Fibroblast of lung (primary cell): ENCODE measurements at regions not wholly inside any gene's neighbourhood (a gene's known extent, or its start where the extent isn't known, plus 50 kb on each side); places are given as distances from the start of the nearest gene placed in this dataset.

Experiments used
- DNase-seq, 2 donors: peaks; one replicate each; pipeline versions ENCODE4 v3.0.0 to v3.0.0-alpha.2; 2010; ENCODE audit warnings: low read depth in 2 of 2
- H2AFZ ChIP-seq: 2 replicates; pipeline ENCODE4 v1.5.1; 2012; ENCODE audit warnings: low read length, control low read depth, inconsistent platforms
- H3K27ac ChIP-seq: 2 replicates; pipeline ENCODE4 v1.5.1; 2011; ENCODE audit warnings: low read length, control low read depth; ENCODE audit not compliant: insufficient read depth
- H3K27me3 ChIP-seq: 2 replicates; pipeline ENCODE4 v1.5.1; 2011; ENCODE audit warnings: mild to moderate bottlenecking, low read length; ENCODE audit not compliant: control insufficient read depth, insufficient read depth
- H3K36me3 ChIP-seq: 2 replicates; pipeline ENCODE4 v1.5.1; 2011; ENCODE audit warnings: low read length; ENCODE audit not compliant: control insufficient read depth, insufficient read depth
- H3K4me1 ChIP-seq: 2 replicates; pipeline ENCODE4 v1.5.1; 2011; ENCODE audit warnings: low read length; ENCODE audit not compliant: control insufficient read depth, insufficient read depth; ENCODE audit errors: extremely low read depth
- H3K4me2 ChIP-seq: 2 replicates; pipeline ENCODE4 v1.5.1; 2011; ENCODE audit warnings: low read length, control low read depth; ENCODE audit not compliant: insufficient read depth; ENCODE audit errors: extremely low read depth
- H3K4me3 ChIP-seq, 4 experiments: fragments of 200-600 bp in 1 of 4; sonication (generic) in 1 of 4; replicated peaks in 1 of 4; 2 replicates each; pipeline ENCODE4 v1.5.1; 2011 to 2016; ENCODE audit warnings: low read length in 4 of 4, low read depth in 3 of 4, mild to moderate bottlenecking in 3 of 4, control low read depth in 2 of 4, inconsistent platforms in 1 of 4, mixed read lengths in 1 of 4; ENCODE audit not compliant: insufficient read depth in 1 of 4; ENCODE audit errors: control extremely low read depth in 1 of 4
- H3K79me2 ChIP-seq: 2 replicates; pipeline ENCODE4 v1.5.1; 2012; ENCODE audit warnings: mild to moderate bottlenecking, low read length, inconsistent platforms; ENCODE audit not compliant: control insufficient read depth, insufficient read depth
- H3K9ac ChIP-seq: 2 replicates; pipeline ENCODE4 v1.5.1; 2011; ENCODE audit warnings: mild to moderate bottlenecking, low read length, control low read depth; ENCODE audit not compliant: insufficient read depth
- H3K9me3 ChIP-seq: 2 replicates; pipeline ENCODE4 v1.5.1; 2012; ENCODE audit warnings: low read depth, low read length; ENCODE audit not compliant: control insufficient read depth, insufficient read depth
- H4K20me1 ChIP-seq: 2 replicates; pipeline ENCODE4 v1.5.1; 2011; ENCODE audit warnings: low read length; ENCODE audit not compliant: control insufficient read depth, insufficient read depth; ENCODE audit errors: extremely low read depth
- CTCF ChIP-seq, 2 donors: IDR thresholded peaks in 1 of 2; conservative IDR thresholded peaks in 1 of 2; 1 replicate in 1 of 2; 2 replicates in 1 of 2; pipeline ENCODE4 v1.5.1; 2011 to 2012; ENCODE audit warnings: low read length in 2 of 2, control low read depth in 1 of 2, inconsistent platforms in 1 of 2, low read depth in 1 of 2, mild to moderate bottlenecking in 1 of 2
- EZH2 ChIP-seq: IDR thresholded peaks from 2 replicates; pipeline ENCODE4 v1.5.1; 2012; ENCODE audit warnings: low read length, control low read depth, mild to moderate bottlenecking; ENCODE audit errors: missing control alignments

GRCh38 chr7:13420726-13421125 lies 568.7 kb downstream of the ETV1 start:
- H3K36me3 ChIP-seq: no peaks in the 10 kb centered on the region
- H3K4me3 ChIP-seq: no peak overlapping the region
- H2AFZ ChIP-seq: no peak overlapping the region
- no peaks in the 10 kb centered on the region for H3K9me3 ChIP-seq
- H3K4me2 ChIP-seq: no peak overlapping the region
- no peaks in the 10 kb centered on the region for H3K27me3 ChIP-seq
- TF ChIP-seq CTCF (conservative IDR thresholded peaks at IDR 0.05 in 1 of 2, IDR thresholded peaks at IDR 0.05 in 1 of 2; ENCODE audit: low read depth in 1 of 2, low read length in 2 of 2): no peak
- TF ChIP-seq EZH2: no peak
- H3K79me2 ChIP-seq: no peaks in the 10 kb centered on the region
- H3K27ac ChIP-seq: no peak overlapping the region
- no peak overlapping the region for H3K9ac ChIP-seq
- no peaks in the 10 kb centered on the region for H4K20me1 ChIP-seq
- H3K4me1 ChIP-seq: no peaks in the 10 kb centered on the region
- no peak for DNase-seq

GRCh38 chr7:13421776-13422175 lies 567.7 kb downstream of the ETV1 start:
- no peak overlapping the region for H2AFZ ChIP-seq
- H3K9me3 ChIP-seq: no peaks in the 10 kb centered on the region
- no peak overlapping the region for H3K9ac ChIP-seq
- TF ChIP-seq EZH2: no peak
- no peak for TF ChIP-seq CTCF (conservative IDR thresholded peaks at IDR 0.05 in 1 of 2, IDR thresholded peaks at IDR 0.05 in 1 of 2; ENCODE audit: low read depth in 1 of 2, low read length in 2 of 2)
- no peak overlapping the region for H3K4me2 ChIP-seq
- DNase-seq: no peak
- H3K27me3 ChIP-seq: no peaks in the 10 kb centered on the region
- H4K20me1 ChIP-seq: no peaks in the 10 kb centered on the region
- H3K36me3 ChIP-seq: no peaks in the 10 kb centered on the region
- no peak overlapping the region for H3K4me3 ChIP-seq
- no peak overlapping the region for H3K27ac ChIP-seq
- H3K4me1 ChIP-seq: no peaks in the 10 kb centered on the region
- H3K79me2 ChIP-seq: no peaks in the 10 kb centered on the region

- no peaks in the 10 kb centered on the region for H3K4me1 ChIP-seq
- no peaks in the 10 kb centered on the region for H3K9me3 ChIP-seq
- H4K20me1 ChIP-seq: no peaks in the 10 kb centered on the region
- H3K36me3 ChIP-seq: no peaks in the 10 kb centered on the region
- no peak overlapping the region for H3K27ac ChIP-seq
- no peak overlapping the region for H3K4me2 ChIP-seq
- no peak overlapping the region for H2AFZ ChIP-seq
- H3K4me3 ChIP-seq: no peak overlapping the region
- TF ChIP-seq CTCF (conservative IDR thresholded peaks at IDR 0.05 in 1 of 2, IDR thresholded peaks at IDR 0.05 in 1 of 2; ENCODE audit: low read depth in 1 of 2, low read length in 2 of 2): no peak
- TF ChIP-seq EZH2: no peak
- no peaks in the 10 kb centered on the region for H3K27me3 ChIP-seq
- DNase-seq: no peak
- H3K9ac ChIP-seq: no peak overlapping the region
- no peaks in the 10 kb centered on the region for H3K79me2 ChIP-seq
Measured at GRCh38 chr7:13433946-13434345, 555.5 kb downstream of the ETV1 start.
